Stimulated activated CD4-positive, alpha-beta T cell treated with anti-CD3 and anti-CD28 coated beads, Interleukin-12 subunit alpha, Interleukin-12 subunit beta, amount 100 ng/mL, for 48 hours (primary cell): ENCODE measurements at regions not wholly inside any gene's neighbourhood (a gene's known extent, or its start where the extent isn't known, plus 50 kb on each side); places are given as distances from the start of the nearest gene placed in this dataset.
A peak's percentile ranks its signal among the peaks of the same experiment; 100 is the strongest.
"Not testable (repeated sequence)": the region's sequence is repeated elsewhere in the genome, so short reads cannot be mapped to it uniquely, and the experiment has no call there.

Experiments
- DNase-seq, 3 donors: peaks; one replicate each; pipeline ENCODE4 v3.0.0-alpha.2; 2020; ENCODE audit warnings: low read depth in 2 of 3, low spot score in 1 of 3

GRCh38 chr11:86148345-86148747 is 79.5 kb upstream of the PICALM start:
- DNase-seq: no peak

- no peak for DNase-seq
Observed at GRCh38 chr11:86147004-86147403, 78.1 kb upstream of the PICALM start.

- DNase-seq: no peak
Observed at GRCh38 chr11:86145439-86146156, 76.7 kb upstream of the PICALM start.

GRCh38 chr11:86144846-86145245 is 76.0 kb upstream of the PICALM start:
- DNase-seq: no peak

GRCh38 chr11:86144087-86144486 is 75.2 kb upstream of the PICALM start:
- not testable (repeated sequence) for DNase-seq

- DNase-seq: no peak
Observed at GRCh38 chr11:86143087-86144030, 74.5 kb upstream of the PICALM start.

- DNase-seq: no peak
Observed at GRCh38 chr11:86142170-86142569, 73.3 kb upstream of the PICALM start.

- no peak for DNase-seq
Observed at GRCh38 chr11:86141727-86142126, 72.8 kb upstream of the PICALM start.

- DNase-seq: no peak
Observed at GRCh38 chr11:86140334-86140990, 71.6 kb upstream of the PICALM start.

- DNase-seq: peak in 1 of 3 donors; percentile 23
Observed at GRCh38 chr11:86138958-86139357, 70.1 kb upstream of the PICALM start.

GRCh38 chr11:86136538-86136937 is 67.7 kb upstream of the PICALM start:
- no peak for DNase-seq

GRCh38 chr11:86135319-86135714 is 66.4 kb upstream of the PICALM start:
- DNase-seq: no peak

- no peak for DNase-seq
Observed at GRCh38 chr11:86134580-86135318, 65.9 kb upstream of the PICALM start.

- DNase-seq: no peak
Observed at GRCh38 chr11:86132667-86133249, 63.9 kb upstream of the PICALM start.

GRCh38 chr11:86129740-86130540 is 61.1 kb upstream of the PICALM start:
- no peak for DNase-seq

- DNase-seq: no peak
Observed at GRCh38 chr11:86128914-86129313, 60.0 kb upstream of the PICALM start.

GRCh38 chr11:86126862-86127261 is 58.0 kb upstream of the PICALM start:
- DNase-seq: no peak

- DNase-seq: no peak
Observed at GRCh38 chr11:86124251-86125233, 55.7 kb upstream of the PICALM start.

GRCh38 chr11:86122773-86123172 is 53.9 kb upstream of the PICALM start:
- DNase-seq: no peak
